Liver (tissue), 3 donors: ENCODE measurements at regions not wholly inside any gene's neighbourhood (a gene's known extent, or its start where the extent isn't known, plus 50 kb on each side); places are given as distances from the start of the nearest gene placed in this dataset.

Experiments used
- CTCF ChIP-seq: fragments of 150-350 bp; IDR thresholded peaks from 2 replicates; pipeline ENCODE4 v1.5.1; 2017; ENCODE audit warnings: improper control_type of control experiment, low read depth, low read length; ENCODE audit not compliant: missing input control
- RAD21 ChIP-seq, 2 donors: IDR thresholded peaks; 2 replicates each; pipeline ENCODE4 v1.6.1; 2016; ENCODE audit warnings: antibody characterized with exemption in 2 of 2, mild to moderate bottlenecking in 2 of 2
- SP1 ChIP-seq: IDR thresholded peaks from 2 replicates; pipeline ENCODE4 v1.6.1; 2018; ENCODE audit warnings: antibody characterized with exemption, mild to moderate bottlenecking
- ZBTB33 ChIP-seq: IDR thresholded peaks from 2 replicates; pipeline ENCODE4 v1.6.1; 2016; ENCODE audit warnings: antibody characterized with exemption
- TF ChIP-seq, protein P1 (sequence below): IDR thresholded peaks from 2 replicates; pipeline ENCODE4 v1.6.1; 2016; ENCODE audit warnings: antibody characterized with exemption, mild to moderate bottlenecking
- donor health status: healthy.
- donor health status: healthy.

DNA sequence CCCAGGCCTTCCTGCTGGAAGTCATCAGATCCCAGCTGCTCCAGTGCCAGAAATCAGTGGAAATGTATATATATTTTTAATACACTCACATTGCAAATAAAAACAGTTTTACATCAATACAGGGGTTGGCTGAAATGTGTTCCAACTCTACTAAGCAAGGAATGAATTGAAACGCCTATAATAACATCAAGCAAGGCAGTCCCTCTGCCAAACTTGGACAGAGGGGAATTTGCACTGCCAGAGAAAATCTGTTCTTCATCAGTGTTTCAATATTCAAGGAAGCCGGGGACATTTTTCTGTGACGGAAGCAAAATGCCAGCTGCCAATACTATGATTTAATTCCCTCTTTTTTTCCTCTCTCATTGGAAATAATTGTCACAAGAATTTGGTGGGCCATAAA lies 335.3 kb downstream of the TNS1 start:
- TF ChIP-seq RAD21 (IDR thresholded peaks at IDR 0.05) (no peak), SP1 (no peak), CTCF (no peak), ZBTB33 (no peak)
- TF ChIP-seq, protein P1, sequence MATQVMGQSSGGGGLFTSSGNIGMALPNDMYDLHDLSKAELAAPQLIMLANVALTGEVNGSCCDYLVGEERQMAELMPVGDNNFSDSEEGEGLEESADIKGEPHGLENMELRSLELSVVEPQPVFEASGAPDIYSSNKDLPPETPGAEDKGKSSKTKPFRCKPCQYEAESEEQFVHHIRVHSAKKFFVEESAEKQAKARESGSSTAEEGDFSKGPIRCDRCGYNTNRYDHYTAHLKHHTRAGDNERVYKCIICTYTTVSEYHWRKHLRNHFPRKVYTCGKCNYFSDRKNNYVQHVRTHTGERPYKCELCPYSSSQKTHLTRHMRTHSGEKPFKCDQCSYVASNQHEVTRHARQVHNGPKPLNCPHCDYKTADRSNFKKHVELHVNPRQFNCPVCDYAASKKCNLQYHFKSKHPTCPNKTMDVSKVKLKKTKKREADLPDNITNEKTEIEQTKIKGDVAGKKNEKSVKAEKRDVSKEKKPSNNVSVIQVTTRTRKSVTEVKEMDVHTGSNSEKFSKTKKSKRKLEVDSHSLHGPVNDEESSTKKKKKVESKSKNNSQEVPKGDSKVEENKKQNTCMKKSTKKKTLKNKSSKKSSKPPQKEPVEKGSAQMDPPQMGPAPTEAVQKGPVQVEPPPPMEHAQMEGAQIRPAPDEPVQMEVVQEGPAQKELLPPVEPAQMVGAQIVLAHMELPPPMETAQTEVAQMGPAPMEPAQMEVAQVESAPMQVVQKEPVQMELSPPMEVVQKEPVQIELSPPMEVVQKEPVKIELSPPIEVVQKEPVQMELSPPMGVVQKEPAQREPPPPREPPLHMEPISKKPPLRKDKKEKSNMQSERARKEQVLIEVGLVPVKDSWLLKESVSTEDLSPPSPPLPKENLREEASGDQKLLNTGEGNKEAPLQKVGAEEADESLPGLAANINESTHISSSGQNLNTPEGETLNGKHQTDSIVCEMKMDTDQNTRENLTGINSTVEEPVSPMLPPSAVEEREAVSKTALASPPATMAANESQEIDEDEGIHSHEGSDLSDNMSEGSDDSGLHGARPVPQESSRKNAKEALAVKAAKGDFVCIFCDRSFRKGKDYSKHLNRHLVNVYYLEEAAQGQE: no peak
